ENCODE measurements at regions not wholly inside any gene's neighbourhood (a gene's known extent, or its start where the extent isn't known, plus 50 kb on each side); places are given as distances from the start of the nearest gene placed in this dataset.
A peak's percentile ranks its signal among the peaks of the same experiment; 100 is the strongest.

DNA sequence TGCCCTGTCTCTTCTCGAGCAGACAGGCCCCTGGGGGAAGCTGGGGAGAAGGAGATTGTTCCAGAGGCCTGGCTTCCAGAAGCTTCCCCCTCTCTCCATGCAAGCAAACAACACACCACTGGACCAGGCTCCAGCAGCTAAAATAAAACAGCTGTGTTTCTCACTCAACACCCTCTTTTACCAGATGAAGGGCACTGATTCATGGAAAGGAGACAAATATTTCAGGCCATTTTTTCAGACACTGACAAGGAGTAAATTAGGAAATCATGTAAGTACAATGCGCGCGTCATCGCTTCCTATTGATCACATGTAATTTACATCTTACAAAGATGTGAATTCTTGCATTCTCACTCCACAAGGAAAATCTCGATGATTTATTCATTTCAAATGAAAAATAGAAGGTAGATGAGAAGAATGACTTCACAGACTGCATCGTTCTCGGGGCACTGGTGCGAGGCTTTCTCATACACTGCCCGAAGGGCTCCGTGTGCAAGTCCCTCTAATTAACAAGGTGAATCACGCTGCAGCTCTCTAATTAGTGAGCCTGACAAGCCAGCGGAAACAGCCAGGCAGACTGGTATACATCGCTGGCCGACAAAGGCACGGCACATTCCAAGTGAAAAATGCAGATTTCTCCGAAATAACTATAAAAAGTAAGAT lies 153.6 kb downstream of the KCTD15 start:
- no peak for DNase-seq

DNA sequence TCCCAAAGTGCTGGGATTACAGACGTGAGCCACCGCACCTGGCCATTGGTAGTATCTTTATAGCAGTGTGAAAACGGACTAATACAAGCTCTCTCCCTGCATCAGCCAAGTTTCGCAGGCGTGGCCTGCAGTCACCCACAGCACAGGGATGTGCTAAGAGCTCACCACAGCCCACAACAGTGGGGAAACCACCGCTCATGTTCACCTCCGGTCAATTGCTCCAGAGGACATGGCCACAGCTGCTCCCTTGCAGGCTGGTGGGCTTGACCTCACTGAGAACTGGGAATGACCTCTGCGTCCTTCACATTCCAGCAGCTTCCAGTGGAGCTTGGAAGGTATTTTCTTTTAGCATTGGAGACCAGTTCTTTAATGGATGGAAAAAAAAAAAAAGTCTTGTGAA lies 156.4 kb downstream of the KCTD15 start:
- DNase-seq, result no peak

DNA sequence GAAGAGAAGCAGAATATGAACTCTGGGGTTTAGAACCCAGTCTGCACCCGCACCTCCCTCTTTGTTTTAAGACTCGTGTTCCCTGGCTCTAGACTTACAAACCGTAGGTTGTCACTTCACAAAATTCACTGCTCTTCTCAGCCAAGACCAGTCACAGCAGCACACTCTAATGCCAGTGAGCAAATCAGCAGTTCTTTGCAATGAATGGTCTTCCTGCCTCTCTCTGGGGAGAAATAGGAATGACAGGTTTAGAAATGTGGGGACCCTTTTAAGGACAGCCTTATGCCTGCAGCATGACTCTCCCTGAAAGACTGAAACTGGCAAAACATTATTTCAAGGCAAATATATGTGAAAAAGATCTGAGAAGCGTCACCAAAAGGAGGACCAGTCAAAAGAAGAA lies 156.9 kb downstream of the KCTD15 start:
- DNase-seq, result no peak

DNA sequence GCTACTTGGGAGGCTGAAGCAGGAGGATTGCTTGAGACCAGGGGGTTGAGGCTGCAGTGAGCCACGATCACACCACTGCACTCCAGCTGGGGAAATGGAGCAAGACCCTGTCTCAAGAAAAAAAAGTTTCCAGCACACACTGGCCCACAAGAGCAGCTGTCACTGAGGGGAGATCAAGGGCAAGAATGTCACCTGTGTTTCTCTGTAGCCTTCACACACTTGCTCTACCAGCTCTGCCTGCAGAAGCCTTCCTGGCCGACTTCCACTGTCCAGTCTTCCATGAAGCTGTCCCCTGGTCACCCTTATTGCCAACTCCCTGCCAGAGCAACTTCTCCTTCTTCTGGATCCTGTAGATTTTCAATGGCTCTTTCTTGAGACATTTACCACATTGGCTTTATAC lies 158.0 kb downstream of the KCTD15 start:
- no peak for DNase-seq

DNA sequence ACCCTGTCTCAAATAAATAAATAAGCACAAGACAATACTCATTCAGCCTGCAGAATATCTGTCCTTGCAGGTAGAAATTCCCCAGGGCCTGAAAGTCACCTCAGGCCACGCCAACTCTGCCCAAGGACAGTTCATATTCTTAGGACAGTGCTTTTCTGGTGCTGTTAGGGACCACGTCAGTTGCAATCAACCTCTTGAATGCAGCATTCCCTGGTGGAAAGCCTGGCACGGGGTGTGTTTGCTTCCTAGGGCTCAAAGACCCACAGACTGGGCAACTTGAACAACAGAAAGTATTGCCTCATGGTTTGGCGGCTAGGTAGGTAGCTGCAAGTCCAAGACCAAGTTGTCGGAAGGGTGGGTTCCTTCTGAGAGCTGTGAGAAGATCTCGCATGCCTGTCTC lies 160.3 kb downstream of the KCTD15 start:
- DNase-seq, result no peak

DNA sequence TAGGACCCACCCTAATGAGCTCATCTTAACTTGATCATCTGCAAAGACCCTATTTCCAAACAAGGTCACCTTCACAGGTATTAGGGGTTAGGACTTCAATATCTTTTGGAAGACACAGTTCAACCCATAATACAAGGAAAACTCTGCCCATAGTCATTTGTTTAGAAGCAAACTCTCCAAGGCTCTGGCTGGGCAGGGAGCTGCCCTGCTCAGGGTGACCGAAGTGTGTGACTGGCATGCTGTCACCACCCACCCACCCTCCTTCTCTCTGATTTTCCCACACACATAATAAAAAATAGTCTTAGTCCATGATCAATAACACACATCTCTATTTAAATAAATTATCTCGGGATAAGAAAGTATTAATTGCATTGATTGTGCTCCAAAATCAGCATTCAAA lies 161.1 kb downstream of the KCTD15 start:
- no peak for DNase-seq

DNA sequence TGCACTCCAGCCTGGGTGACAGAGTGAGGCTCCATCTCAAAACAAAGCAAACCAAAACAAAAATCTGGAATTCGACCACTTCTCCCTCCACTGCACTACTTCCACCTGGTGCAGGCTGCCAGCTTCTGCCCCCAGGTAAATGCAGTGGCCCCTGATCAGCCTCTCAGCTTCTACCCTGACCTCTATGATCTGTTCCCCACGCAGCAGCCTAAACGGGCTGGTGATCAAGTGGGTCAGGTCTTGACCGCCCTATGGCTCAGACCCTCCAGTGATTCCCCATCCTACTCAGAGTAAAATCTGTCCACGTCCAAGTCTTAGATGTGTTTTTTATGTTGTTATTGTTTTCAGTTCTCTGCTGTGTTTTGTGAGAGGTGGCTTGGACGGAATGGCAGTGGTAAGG lies 163.9 kb downstream of the KCTD15 start:
- DNase-seq, result no peak

DNA sequence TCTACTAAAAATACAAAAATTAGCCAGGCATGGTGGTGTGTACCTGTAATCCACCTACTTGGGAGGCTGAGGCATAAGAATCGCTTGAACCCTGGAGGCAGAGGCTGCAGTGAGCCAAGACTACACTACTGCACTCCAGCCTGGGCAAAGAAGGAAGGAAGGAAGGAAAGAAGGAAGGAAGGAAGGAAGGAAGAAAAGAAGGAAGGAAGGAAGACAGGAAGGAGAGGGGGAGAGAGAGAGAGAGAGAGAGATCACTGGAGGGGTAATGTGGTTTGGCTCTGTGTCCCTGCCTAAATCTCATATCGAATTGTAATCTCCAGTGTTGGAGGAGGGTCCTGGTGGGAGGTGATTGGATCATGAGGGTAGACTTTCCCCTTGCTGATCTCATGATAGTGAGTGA lies 165.5 kb downstream of the KCTD15 start:
- DNase-seq, result no peak

DNA sequence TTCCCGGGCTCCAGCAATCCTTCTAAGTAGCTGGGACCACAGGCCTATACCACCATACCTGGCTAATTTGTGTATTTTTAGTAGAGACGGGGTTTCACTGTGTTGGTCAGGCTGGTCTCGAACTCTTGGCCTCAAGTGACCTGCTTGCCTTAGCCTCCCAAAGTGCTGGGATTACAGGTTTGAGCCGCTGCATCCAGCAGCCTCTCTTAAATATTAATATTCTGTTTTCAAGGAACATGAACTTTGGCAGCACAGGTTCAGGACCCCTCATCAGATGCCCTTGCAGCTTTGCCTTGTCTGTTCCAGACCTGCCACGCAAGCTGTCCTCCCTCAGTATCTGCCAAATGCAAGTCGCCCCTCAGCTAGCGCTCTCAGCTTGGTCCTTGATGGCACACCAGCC lies 166.8 kb downstream of the KCTD15 start:
- no peak for DNase-seq

DNA sequence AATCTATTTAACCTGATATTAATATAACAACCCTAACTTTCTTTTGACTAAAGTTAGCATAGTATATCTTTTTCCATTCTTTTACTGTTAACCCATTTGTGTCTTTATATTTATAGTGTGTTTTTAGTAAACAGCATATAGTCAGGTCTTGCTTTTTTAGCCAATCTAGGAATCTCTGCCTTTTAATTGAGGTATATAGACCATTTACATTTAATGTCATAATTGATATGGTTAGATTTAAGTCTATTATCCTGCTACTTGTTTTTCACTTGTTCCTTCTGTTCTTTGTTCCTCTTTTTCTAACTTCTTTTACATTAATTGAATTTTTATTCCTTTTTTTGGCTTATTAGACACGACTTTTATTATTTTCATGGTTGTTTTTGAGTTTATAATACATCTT lies 174.4 kb downstream of the KCTD15 start:
- DNase-seq, result no peak

DNA sequence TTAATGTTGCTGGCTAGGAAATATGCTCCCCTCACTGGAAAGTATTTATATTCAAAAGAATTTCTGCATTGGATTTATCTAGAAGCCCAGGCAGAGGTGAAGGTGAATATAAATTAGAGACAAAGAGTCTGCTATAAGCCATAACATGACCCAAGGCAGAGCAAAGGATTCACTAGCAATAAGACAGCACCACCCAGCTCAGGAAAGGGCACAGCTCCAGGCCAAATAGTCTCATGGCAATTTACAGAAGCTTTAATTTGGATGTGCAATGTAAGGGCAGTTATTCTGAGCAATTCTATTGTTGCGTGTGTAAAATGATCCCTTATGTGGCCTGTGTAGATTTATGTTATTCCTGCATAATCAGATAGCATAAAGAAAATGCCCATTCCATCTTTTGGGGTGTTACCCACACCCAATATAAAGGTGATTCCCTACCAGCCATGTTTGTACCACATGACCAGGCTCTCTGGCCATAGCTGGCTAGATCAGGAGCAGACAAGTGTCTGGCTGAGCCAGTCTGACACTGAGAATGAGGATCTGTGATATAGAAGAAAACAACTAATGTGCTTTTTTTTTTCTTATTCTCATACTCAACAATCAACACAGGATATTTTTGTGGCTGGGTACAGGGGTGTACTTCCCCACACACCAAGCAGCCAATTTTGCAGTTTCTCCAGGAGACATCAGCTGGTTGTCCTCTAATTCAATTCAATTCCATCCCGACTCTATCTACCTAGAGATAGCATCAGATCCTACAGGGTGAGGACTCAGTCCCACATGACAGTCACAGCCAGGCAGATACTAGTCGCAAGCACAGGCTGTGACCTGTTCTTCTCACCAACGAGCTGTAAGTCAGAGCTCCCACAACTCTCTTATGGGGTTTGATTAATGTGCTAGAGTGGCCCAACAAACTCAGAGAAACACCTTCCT lies 181.4 kb downstream of the KCTD15 start:
- DNase-seq, result no peak

DNA sequence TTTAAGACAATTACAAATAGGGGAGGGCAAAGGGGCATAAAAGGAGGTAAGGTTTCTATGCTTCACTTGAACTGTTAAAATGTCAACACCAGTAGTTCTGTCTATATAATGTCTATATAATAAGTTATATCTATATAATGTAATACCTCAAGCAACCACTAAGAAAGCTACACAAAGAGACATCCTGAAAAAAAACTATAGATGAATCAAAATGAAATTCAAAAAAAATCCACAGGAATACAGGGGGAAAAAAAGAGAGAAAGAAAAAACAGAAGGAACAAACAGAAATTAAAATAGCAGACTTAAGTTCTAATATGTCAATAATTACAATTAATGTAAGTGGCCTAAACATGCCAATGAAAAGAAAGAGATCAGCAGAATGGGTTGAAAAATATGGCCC lies 186.0 kb downstream of the KCTD15 start:
- no peak for DNase-seq

DNA sequence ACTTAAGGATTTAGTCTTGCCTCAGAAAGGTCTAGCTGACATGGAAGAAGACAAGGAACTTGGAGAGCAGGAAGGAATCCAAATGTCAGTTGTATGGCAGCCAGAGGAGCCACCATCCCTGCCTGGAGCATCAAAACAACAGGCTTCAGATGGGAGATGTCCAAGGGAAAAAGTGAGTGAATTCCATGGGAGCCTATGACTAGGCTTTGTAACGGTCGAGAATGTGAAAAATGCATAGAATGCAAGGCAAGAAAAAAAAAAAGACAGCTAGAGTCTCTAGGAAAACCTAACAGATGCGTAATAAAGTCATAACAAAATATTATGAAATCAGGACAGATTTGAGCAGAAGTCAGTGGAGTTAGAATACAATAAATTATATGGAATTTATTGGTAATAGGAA lies 183.7 kb upstream of the LSM14A start:
- no peak for DNase-seq

DNA sequence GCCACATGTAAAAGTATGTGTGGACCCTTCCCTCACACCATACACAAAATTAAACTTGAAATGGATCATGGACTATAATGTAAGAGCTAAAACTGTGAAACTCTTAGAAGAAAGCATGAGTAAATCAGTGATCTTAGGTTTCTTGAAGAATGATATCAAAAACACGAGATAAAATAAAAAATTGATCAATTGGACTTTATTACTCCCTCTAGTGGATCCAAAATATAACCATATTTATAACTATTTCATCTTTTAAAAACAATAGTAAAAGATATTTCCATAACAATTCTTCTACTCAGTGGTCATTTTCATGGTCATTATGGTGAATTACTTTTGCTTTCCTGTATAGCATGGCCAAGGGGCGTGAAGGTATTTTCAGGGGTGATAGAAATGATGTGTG lies 174.6 kb upstream of the LSM14A start:
- DNase-seq, result no peak

DNA sequence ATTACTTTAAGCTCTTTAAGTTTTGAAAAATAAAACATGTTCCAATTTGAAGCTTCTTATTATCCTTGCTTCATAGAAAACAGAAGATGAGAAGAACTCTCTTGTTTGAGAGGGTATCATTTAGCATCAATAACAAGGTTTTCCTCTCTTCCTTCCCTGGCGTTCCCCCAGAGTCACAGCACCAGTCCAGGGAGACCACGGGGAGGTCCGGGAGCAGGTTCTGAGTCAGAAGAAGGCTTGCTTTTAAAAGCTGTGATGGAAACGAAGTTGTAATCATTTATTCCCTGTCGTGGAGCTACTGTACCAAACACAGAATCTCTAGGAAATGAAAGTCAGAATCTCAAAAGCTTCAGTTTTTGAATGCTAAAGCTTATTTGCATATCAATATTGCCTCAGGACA lies 174.0 kb upstream of the LSM14A start:
- DNase-seq, result no peak

DNA sequence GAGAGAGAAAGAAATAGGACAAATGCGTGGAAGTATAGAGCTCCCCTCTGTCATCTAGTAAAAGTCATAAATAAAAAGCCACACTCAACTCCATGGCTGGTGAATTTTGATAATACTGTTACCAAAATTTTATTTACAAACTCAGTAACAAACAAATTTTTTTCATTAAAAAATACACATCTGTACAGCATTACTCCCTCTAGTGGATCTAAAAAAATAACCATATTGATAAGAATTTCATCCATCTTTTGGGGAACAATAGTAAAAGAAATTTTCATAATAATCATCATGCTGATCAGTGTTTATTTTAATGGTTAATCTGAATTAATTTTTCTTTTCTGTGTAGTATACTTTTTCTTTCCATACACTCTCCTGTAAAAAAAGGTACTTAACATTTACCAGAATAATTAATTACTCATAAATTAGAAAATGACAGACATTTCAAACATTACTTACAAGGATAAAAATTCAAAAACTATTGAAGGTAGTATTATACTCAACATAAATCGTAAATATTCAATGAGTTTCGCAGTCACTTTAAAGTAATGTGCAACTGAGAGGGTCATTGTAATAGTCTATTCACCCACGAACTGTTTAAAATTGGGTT lies 173.5 kb upstream of the LSM14A start:
- no peak for DNase-seq

DNA sequence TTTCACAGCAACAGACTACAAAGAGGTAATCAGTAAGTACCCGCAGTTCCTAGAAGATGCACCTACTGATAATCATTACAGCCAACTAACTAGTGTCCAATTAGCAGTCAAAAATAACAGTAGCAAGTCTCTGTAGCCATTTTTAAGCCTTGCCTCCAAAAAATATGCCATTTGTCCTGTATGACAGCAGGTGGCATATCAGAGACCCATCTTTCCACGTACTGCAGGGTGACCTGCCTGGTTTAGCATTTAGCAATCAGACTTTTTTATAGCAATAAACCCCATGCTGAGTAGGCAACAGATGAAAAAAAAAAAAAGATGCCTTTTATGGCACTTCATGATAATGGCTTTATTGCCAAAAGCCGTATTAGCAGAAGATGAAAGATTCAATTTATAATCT lies 155.3 kb upstream of the LSM14A start:
- peak; percentile 4 for DNase-seq

DNA sequence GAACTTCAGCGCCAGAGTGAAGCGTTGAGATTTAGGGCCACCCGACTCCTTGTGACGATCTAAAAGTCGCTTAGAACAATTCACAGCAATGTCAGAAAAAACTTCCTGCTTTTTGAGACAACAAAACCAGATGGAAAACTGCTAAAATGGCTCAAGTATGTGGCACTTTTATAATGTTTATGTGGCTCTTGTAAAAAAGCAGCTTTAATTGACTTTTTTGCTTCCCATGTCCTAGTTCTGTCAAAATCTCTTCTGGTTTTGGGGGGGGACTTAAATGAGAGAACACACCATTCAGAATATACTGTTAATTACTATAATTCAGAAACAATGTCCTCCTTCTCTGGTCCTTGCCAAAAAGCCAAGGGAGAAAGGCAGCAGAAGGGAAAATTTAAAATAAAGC lies 154.7 kb upstream of the LSM14A start:
- DNase-seq, result no peak

DNA sequence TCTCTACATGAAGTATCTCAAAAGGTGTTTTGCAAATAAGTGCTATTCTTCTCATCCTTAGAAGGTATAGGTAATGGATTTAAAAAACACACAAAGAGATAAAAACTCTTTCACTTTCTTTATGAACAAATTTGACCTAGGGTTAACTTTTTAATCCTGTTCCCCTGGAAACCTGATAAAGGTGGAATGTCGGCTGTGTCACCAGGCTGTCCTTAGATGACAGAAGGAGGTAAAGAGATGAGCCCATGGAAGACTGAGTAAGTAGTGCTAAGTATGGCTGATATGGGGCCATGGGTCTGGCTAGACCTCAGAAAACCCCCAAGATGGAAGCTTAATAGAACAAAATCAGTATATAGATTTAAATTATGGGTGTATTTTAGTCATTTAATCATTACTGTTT lies 153.8 kb upstream of the LSM14A start:
- DNase-seq, result no peak

DNA sequence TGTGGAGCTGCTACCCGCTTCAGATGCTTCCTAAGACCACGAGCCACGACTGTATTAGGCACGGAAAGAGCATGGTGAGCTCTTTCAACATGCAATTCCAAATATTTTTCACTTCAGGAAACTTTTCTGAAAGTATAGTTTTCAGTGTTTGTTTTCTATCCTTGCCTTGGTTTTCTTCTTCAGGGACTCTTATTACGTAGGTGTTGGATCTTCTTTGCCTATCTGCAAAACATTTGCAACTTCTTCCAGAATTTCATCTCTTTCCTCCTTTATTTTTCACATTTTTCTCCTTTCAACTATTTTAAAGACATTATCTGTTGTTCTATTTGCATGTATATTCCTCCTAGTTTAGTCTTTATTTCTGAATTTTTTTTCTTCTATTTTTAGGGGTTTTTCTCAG lies 148.9 kb upstream of the LSM14A start:
- DNase-seq, result no peak

DNA sequence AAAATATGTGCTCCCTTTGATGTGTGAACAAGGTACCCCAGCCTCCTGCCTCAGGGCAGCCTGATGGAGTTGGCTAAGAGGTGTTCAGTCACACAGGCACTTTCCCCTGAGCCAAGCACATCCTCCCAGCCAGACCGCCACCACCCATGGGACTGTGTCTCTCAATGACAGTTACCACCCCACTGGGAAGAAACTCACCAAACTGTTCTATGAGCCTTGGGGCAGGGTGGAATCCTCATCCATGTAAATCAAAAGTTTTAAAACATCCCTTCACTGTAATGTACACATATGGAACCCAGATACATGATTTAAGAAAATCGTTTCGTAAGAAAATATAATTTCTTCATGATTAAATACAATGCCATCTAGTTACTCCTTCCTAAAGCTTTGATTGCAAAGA lies 138.4 kb upstream of the LSM14A start:
- DNase-seq, result no peak

DNA sequence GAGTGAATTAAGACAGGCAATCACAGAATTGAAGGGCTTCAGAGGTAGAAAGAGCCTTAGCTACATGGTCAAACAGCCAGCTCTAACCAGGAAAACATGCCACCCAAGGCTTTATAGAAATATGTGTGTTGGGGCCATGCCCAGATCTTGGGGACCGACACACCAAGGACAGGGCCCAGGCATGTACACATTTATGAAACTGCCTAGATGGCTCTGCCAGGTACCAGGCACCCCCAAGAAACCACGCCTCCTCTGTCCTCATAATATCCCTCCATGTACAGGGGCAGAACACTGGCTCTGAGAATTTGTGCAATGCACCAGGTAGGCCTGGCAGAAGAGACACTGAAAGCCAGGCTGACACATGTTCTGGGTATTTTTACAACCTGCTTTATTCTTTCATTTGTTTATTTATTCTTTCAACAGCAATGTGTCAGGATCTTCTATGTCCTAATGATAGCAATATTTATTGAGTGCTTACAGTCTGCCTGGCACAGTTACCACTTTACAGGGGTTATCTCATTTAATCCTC lies 137.9 kb upstream of the LSM14A start:
- DNase-seq, result no peak

DNA sequence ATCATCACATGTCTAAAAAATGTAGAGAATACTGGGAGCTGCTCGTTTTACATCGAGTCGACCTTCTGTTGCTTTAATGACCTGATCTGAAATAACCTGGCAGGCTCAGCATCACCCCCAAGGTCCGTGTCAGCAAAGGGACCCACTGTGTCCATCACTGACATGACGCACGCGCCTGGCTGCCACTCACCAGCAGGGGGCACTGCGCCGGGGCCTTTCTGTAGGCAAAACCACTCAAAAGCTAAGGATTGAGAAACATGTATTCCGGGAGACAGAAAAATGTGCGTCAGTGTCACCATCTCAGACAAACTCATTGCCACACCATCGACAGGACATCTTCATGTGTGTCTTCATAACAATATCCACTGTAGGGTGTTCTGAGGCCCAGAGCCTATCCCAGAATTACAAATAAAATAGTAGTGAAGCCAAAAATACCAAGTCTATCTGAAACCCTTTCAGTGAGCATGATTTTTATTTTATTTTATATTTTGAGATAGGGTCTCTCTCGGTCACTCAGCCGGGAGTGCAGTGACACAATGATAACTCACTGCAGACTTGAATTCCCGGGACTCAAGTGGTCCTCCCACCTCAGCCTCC lies 130.3 kb upstream of the LSM14A start:
- peak; percentile 79 for DNase-seq

DNA sequence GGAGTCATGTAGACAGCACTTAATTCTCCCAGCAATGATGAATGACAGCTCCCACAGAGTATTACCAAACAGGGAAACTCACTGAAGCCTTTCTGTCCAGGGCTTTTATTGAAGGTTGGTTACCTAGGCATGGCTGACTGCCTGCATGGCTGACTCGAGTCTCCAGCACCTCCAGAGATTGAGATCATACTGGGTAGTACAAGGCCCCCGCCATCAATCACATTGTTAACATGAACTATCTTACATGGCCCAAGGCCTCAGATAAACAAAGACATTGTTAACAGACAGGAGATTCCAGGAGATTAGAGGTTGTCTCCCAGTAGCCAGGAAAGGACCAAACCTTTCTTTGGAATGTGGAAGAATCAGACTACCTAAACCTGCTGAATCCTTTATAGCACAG lies 128.3 kb upstream of the LSM14A start:
- no peak for DNase-seq

All from activated CD4-positive, alpha-beta T cell treated with anti-CD3 and anti-CD28 coated beads, Interleukin-2, Interleukin-6, amounts not matched to agents 100 ng/mL and 50 ng/mL, durations not matched to agents 16 hours and 8 hours (primary cell).